NCI-H345 (cell line): ENCODE measurements at regions not wholly inside any gene's neighbourhood (a gene's known extent, or its start where the extent isn't known, plus 50 kb on each side); places are given as distances from the start of the nearest gene placed in this dataset.
"Not testable (repeated sequence)": the region's sequence is repeated elsewhere in the genome, so short reads cannot be mapped to it uniquely, and the experiment has no call there.

Experiments
- DNase-seq: peaks from one replicate; lab custom pipeline; 2025; lab: John Stamatoyannopoulos, UW

DNA sequence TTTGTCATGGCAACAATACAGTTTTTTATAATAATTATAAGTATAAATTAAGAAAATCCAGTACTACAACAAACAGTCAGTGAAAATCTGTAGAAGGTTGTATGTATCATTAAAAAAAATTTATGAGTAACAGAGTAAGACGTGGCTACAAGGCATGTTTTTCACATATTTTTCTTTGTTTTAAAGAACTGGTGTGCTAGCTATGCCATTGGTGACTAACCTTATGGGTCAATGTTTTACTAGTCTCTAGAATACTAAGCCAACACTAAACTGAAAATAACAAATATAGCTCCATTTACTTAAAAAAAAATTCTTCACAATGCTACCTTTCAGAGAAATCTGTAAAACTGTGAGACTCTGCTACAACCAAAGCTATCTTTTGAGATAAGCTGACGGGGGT is 261.5 kb downstream of the ADGRL2 start:
- DNase-seq: no peak

DNA sequence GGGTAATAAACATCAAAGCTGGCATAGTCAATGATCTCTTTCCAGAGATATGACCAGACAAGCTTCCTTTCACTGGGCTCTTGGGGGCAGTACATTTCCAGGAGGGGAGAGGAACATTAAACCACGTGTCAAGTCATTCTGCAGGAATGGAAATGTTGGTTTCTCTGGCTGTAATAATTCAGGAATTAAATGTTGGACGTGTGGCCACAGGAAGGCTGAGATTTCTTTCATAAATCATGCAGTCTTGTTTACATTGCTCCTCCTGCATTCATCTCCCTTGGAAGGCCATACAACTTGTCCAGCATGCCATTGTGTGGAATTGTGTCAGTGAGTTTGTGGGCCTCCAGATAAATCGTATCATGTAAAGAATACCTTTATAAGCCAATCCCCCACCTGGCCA is 259.2 kb downstream of the ADGRL2 start:
- DNase-seq: no peak

DNA sequence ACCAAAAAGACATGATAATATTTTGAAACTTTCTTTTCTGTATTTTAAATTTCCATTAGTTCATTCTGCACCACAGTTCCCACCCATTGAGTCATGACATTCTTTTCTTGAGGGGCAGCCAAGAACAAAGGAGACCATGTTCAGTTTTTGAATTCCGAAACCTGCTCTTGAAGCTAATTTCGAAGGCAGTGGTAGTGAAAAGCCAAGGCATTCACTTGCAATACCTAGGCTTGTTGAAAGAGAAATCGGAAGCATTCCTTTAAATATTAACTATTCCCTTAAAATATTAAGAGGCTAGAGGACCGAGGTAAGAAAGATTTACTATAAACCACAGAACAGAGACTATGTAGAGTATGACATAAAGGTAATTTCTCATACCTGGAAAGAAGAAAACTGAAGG is 256.3 kb downstream of the ADGRL2 start:
- no peak for DNase-seq

DNA sequence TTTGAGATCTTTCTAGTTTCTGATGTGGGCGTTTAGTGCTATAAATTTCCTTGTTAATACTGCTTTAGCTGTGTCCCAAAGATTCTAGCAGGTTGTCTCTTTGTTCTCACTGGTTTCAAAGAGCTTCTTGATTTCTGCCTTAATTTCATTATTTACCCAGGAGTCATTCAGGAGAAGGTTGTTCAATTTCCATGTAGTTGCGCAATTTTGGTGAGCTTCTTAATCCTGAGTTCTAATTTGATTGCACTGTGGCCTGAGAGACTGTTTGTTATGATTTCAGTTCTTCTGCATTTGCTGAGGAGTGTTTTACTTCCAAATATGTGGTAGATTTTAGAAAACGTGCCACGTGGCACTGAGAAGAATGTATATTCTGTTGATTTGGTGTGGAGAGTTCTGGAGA is 254.6 kb downstream of the ADGRL2 start:
- DNase-seq: not testable (repeated sequence)

DNA sequence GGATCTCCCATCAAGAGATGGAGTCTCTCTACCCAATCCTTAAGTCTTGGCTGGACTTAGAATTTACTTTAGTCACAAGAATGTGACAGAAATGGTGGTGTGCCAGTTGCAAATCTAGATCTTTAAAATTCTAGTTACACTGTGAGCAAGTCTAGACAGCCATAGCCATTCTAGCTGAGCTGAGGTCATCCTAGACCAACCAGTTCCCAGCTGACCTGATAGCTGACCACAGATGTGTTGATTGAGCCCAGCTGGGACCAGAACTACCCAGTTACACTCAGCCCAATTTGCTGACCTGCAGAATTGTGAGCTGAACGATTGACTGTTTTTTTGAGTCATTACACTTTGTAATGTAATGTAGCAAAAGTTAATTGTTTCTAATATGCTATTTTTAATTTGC is 251.8 kb downstream of the ADGRL2 start:
- no peak for DNase-seq

DNA sequence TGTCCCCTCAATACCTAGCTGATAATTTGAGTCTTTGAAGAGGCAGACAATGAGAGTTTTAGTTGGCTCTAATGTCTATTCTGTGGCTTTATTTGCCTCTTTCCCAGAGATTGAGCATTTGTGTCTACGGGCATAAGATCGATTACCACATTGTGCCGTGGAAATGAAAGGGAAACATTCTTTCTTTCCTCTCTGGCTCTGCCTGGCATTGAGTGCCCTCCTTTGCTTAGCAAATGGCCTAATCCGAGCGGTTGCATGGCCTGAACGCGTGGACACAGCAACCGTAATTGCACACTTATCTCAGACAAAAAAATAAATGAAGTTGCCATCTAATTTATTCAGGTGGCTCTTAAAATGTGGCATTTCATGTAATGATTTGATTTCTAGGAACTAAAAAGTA is 247.9 kb downstream of the ADGRL2 start:
- DNase-seq: peak; percentile 7

DNA sequence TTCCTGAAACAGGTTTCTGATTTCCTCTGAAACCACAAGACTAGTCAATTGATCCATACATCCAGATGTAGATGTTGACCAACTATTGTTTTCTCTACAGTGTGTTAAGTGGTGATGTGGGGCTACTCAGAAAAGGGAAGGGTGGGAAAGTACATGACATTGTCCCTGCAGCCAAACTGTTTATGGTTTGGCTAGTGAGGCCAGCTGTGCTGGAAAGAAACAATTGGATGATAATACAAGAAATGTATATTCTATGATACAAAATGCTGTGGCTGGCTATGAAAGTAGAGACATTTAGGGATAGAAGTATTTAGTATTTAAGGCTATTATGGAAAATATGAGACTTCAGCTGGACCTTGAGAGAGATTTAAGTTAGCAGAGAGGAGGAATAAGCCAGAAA is 244.5 kb downstream of the ADGRL2 start:
- no peak for DNase-seq

DNA sequence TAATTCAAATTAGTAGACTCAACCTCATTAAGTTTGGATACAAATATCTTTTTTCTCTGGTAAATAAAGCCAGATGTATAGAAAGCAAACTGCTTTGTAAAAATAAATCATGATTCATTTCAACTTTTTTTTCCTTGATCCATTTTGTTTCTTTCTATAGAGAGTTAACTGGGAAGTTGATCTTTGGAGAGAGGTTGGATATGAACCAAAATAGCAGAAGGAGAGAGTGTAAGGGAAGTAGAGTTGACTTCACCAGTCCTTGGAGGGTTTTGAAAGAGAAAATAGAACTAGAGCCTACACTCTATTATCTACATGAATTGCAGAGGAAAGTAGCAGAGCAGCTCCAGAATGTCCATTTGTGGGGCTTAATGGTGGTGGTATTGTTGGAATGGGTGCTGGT is 243.8 kb downstream of the ADGRL2 start:
- no peak for DNase-seq

DNA sequence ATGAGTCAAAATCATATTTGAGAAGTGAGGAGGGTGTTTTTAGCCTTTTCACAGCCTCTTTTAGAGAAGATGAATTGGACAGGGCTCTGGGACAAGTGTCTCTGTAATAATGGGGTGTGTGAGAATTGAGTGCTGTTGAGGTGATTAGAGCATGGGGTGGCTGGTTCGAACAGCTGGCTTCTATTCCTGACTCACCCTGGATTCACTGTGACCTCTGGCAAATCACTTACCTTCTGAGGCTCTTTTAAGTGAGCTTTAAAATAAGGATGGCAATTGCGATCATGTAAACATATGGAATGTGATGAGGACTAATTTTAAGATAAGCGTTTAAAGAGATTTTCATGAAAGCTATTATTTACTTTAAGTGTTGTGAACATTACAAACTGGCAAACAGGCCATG is 243.4 kb downstream of the ADGRL2 start:
- DNase-seq: no peak

DNA sequence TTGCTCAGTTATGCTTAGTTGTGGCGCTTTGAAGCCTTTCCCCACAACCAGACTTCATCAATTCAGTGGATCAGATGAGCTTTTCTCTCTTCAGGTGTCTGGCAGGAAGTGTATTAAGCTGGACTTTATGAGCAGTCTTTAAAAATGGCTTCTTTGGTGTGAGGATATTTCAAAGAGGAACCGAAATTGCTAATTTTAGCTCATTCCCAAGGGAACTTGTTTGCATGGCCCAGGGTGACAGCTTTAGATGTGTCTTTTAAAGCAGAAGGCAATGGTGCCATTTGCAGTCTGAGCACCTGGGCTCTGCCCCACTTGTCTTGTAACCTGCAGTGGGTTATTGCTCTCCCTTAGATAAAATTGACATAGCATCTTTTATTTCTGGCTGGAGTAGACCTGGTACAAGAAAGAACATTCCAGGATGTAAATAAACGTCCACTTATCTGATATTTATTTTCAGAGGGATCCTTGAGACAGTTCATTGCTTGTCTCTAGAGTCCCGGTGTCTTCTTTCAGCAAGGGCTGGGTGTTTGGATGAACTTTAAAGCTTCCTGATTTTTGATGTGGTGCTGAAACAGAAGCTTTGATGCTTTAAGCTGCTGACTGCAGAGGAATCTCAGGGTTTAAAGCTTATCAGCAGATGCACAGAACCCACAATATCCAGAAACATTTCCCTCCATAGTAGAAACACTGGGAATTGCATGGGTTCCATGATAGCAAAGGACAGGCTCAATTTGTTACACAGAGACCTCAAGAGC is 241.7 kb downstream of the ADGRL2 start:
- no peak for DNase-seq
